Astrocyte (in vitro differentiated cells and primary cell): ENCODE measurements at regions not wholly inside any gene's neighbourhood (a gene's known extent, or its start where the extent isn't known, plus 50 kb on each side); places are given as distances from the start of the nearest gene placed in this dataset.
"Not testable (repeated sequence)": the region's sequence is repeated elsewhere in the genome, so short reads cannot be mapped to it uniquely, and the experiment has no call there.

Experiments
- EZH2 ChIP-seq: IDR thresholded peaks from 2 replicates; pipeline ENCODE4 v1.6.1; 2012; ENCODE audit warnings: mild to moderate bottlenecking, low read length, inconsistent platforms; ENCODE audit not compliant: insufficient read depth
- TF ChIP-seq, protein P1 (sequence below): IDR thresholded peaks from 2 replicates; pipeline ENCODE4 v1.5.1; 2011; ENCODE audit warnings: low read depth, mild to moderate bottlenecking, inconsistent platforms, low read length, moderate library complexity; ENCODE audit not compliant: insufficient read depth

- TF ChIP-seq, protein P1, sequence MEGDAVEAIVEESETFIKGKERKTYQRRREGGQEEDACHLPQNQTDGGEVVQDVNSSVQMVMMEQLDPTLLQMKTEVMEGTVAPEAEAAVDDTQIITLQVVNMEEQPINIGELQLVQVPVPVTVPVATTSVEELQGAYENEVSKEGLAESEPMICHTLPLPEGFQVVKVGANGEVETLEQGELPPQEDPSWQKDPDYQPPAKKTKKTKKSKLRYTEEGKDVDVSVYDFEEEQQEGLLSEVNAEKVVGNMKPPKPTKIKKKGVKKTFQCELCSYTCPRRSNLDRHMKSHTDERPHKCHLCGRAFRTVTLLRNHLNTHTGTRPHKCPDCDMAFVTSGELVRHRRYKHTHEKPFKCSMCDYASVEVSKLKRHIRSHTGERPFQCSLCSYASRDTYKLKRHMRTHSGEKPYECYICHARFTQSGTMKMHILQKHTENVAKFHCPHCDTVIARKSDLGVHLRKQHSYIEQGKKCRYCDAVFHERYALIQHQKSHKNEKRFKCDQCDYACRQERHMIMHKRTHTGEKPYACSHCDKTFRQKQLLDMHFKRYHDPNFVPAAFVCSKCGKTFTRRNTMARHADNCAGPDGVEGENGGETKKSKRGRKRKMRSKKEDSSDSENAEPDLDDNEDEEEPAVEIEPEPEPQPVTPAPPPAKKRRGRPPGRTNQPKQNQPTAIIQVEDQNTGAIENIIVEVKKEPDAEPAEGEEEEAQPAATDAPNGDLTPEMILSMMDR, result not testable (repeated sequence)
- not testable (repeated sequence) for TF ChIP-seq EZH2
Observed at GRCh38 chr2:89213811-89214210, 522.3 kb downstream of the RPIA start.
